ENCODE measurements at regions not wholly inside any gene's neighbourhood (a gene's known extent, or its start where the extent isn't known, plus 50 kb on each side); places are given as distances from the start of the nearest gene placed in this dataset.

GRCh38 chr10:83346266-83346910 lies 792.9 kb upstream of the GHITM start:
- TF ChIP-seq, protein P1, sequence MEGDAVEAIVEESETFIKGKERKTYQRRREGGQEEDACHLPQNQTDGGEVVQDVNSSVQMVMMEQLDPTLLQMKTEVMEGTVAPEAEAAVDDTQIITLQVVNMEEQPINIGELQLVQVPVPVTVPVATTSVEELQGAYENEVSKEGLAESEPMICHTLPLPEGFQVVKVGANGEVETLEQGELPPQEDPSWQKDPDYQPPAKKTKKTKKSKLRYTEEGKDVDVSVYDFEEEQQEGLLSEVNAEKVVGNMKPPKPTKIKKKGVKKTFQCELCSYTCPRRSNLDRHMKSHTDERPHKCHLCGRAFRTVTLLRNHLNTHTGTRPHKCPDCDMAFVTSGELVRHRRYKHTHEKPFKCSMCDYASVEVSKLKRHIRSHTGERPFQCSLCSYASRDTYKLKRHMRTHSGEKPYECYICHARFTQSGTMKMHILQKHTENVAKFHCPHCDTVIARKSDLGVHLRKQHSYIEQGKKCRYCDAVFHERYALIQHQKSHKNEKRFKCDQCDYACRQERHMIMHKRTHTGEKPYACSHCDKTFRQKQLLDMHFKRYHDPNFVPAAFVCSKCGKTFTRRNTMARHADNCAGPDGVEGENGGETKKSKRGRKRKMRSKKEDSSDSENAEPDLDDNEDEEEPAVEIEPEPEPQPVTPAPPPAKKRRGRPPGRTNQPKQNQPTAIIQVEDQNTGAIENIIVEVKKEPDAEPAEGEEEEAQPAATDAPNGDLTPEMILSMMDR (IDR thresholded peaks at IDR 0.05; ENCODE audit: insufficient read depth, low read length, poor library complexity, severe bottlenecking), result no peak
- no peak for TF ChIP-seq EZH2phosphoT487 (conservative IDR thresholded peaks at IDR 0.05; ENCODE audit: low read length)

All from SU-DHL-6 (cell line).